Naive thymus-derived CD4-positive, alpha-beta T cell (primary cell): ENCODE measurements at regions not wholly inside any gene's neighbourhood (a gene's known extent, or its start where the extent isn't known, plus 50 kb on each side); places are given as distances from the start of the nearest gene placed in this dataset.

Source experiments
- ATAC-seq: fragments of 150-1000 bp; cut with Tn5 transposase; 2 replicates; pipeline ENCODE4 v1.10.0; 2021; ENCODE audit warnings: mild to moderate bottlenecking, moderate library complexity
- CTCF ChIA-PET: fragments of 350-600 bp; sonication (Branson Sonifier 250); formaldehyde crosslinking; loops from one replicate; lab custom pipeline; 2021; ENCODE audit warnings: antibody characterized with exemption; lab: Charles Lee
- POLR2A ChIA-PET: fragments of 350-600 bp; sonication (Branson Sonifier 250); formaldehyde crosslinking; loops from one replicate; lab custom pipeline; 2021; ENCODE audit warnings: antibody characterized with exemption, inconsistent platforms; lab: Charles Lee
- DNase-seq, 9 donors: peaks; one replicate each; pipeline versions ENCODE4 v3.0.0 to v3.0.0-alpha.2; 2020 to 2022; ENCODE audit warnings: mixed read lengths in 1 of 9
- H3K27ac ChIP-seq: one replicate; pipeline ENCODE4 v1.7.0; 2013; ENCODE audit warnings: mild to moderate bottlenecking, low read depth, low read length, moderate library complexity
- H3K27me3 ChIP-seq, 2 donors: one replicate each; pipeline ENCODE4 v1.7.0; 2013; ENCODE audit warnings: low read length in 2 of 2, mild to moderate bottlenecking in 2 of 2, moderate library complexity in 2 of 2; ENCODE audit not compliant: control insufficient read depth in 2 of 2, insufficient read depth in 2 of 2
- H3K36me3 ChIP-seq, 3 experiments: 1 replicate in 2 of 3; 2 replicates in 1 of 3; pipeline ENCODE4 v1.7.0; 2013; ENCODE audit warnings: low read length in 3 of 3, mild to moderate bottlenecking in 3 of 3, moderate library complexity in 1 of 3; ENCODE audit not compliant: insufficient read depth in 3 of 3, control insufficient read depth in 2 of 3
- H3K4me1 ChIP-seq, 2 donors: one replicate each; pipeline ENCODE4 v1.7.0; 2013; ENCODE audit warnings: low read length in 2 of 2, mild to moderate bottlenecking in 2 of 2, moderate library complexity in 1 of 2; ENCODE audit not compliant: control insufficient read depth in 2 of 2, insufficient read depth in 2 of 2
- H3K4me3 ChIP-seq: 2 replicates; pipeline ENCODE4 v1.7.0; 2013; ENCODE audit warnings: mild to moderate bottlenecking, low read length
- H3K9me3 ChIP-seq, 3 experiments: 1 replicate in 2 of 3; 2 replicates in 1 of 3; pipeline ENCODE4 v1.7.0; 2013; ENCODE audit warnings: low read length in 3 of 3; ENCODE audit not compliant: control insufficient read depth in 2 of 3
- H3K27ac Mint-ChIP-seq, 9 donors: one replicate each; pipeline ENCODE4 v1.8.0; 2020 to 2022; ENCODE audit warnings: mixed read lengths in 9 of 9, mild to moderate bottlenecking in 8 of 9, moderate library complexity in 5 of 9, inconsistent platforms in 2 of 9
- H3K27me3 Mint-ChIP-seq, 5 donors: one replicate each; pipeline ENCODE4 v1.8.0; 2021 to 2022; ENCODE audit warnings: mixed read lengths in 5 of 5, mild to moderate bottlenecking in 1 of 5
- H3K36me3 Mint-ChIP-seq, 5 donors: one replicate each; pipeline ENCODE4 v1.8.0; 2020 to 2022; ENCODE audit warnings: mixed read lengths in 5 of 5, mild to moderate bottlenecking in 3 of 5, inconsistent platforms in 1 of 5
- H3K4me1 Mint-ChIP-seq, 7 donors: one replicate each; pipeline ENCODE4 v1.8.0; 2020 to 2022; ENCODE audit warnings: mixed read lengths in 7 of 7, mild to moderate bottlenecking in 3 of 7, inconsistent platforms in 1 of 7
- H3K4me3 Mint-ChIP-seq, 10 donors: one replicate each; pipeline ENCODE4 v1.8.0; 2020 to 2022; ENCODE audit warnings: mild to moderate bottlenecking in 10 of 10, mixed read lengths in 10 of 10, moderate library complexity in 6 of 10, inconsistent platforms in 2 of 10
- H3K9me3 Mint-ChIP-seq, 11 donors: one replicate each; pipeline ENCODE4 v1.8.0; 2020 to 2022; ENCODE audit warnings: mixed read lengths in 11 of 11, mild to moderate bottlenecking in 4 of 11, inconsistent platforms in 1 of 11, moderate library complexity in 1 of 11
- intact Hi-C, 2 donors: fragments of 100-400 bp; cut with micrococcal nuclease; formaldehyde crosslinking; loops; one replicate each; pipeline ENCODE4 v1.15.1; 2023

- no peak overlapping the region for H3K4me3 ChIP-seq
- intact Hi-C loops = no loop called here
- H3K4me1 ChIP-seq = no peaks in the 10 kb centered on the region
- no peak for DNase-seq
- no peaks in the 10 kb centered on the region for H3K27me3 ChIP-seq
- Mint-ChIP-seq H3K4me3 (no peak overlapping the region), H3K36me3 (no peaks in the 10 kb centered on the region), H3K4me1 (no peaks in the 10 kb centered on the region), H3K9me3 (peaks cover 0 to 5% (median 0%) of the 10 kb centered on the region in 11 donors), H3K27ac (no peak overlapping the region), H3K27me3 (peaks cover 3 to 42% (median 25%) of the 10 kb centered on the region in 5 donors)
- H3K27ac ChIP-seq = no peak overlapping the region
- CTCF ChIA-PET = no interaction called here
- H3K9me3 ChIP-seq = no peaks in the 10 kb centered on the region
- no peak for ATAC-seq
- POLR2A ChIA-PET = no interaction called here
- H3K36me3 ChIP-seq = no peaks in the 10 kb centered on the region
These were observed 77.8 kb downstream of the RWDD3 start for GRCh38 chr1:95311762-95312161.

GRCh38 chr1:95312181-95312580, 78.2 kb downstream of the RWDD3 start:
- Mint-ChIP-seq H3K4me3 (no peak overlapping the region), H3K4me1 (no peaks in the 10 kb centered on the region), H3K9me3 (peaks cover 0 to 5% (median 0%) of the 10 kb centered on the region in 11 donors), H3K27me3 (peaks cover 3 to 40% (median 24%) of the 10 kb centered on the region in 5 donors), H3K27ac (no peak overlapping the region), H3K36me3 (no peaks in the 10 kb centered on the region)
- Histone ChIP-seq H3K4me3 (no peak overlapping the region), H3K36me3 (no peaks in the 10 kb centered on the region), H3K27me3 (no peaks in the 10 kb centered on the region), H3K27ac (no peak overlapping the region), H3K9me3 (no peaks in the 10 kb centered on the region), H3K4me1 (no peaks in the 10 kb centered on the region)
- no peak for ATAC-seq
- intact Hi-C loops = no loop called here
- no peak for DNase-seq
- ChIA-PET POLR2A (no interaction called here), CTCF (no interaction called here)

- Histone ChIP-seq H3K9me3 (no peaks in the 10 kb centered on the region), H3K27ac (no peak overlapping the region), H3K4me3 (no peak overlapping the region), H3K4me1 (no peaks in the 10 kb centered on the region), H3K27me3 (no peaks in the 10 kb centered on the region), H3K36me3 (no peaks in the 10 kb centered on the region)
- Mint-ChIP-seq H3K9me3 (peaks cover 0 to 5% (median 0%) of the 10 kb centered on the region in 11 donors), H3K36me3 (no peaks in the 10 kb centered on the region), H3K4me1 (no peaks in the 10 kb centered on the region), H3K4me3 (no peak overlapping the region), H3K27me3 (peaks cover 3 to 35% (median 13%) of the 10 kb centered on the region in 5 donors), H3K27ac (no peak overlapping the region)
- ChIA-PET POLR2A (no interaction called here), CTCF (no interaction called here)
- DNase-seq (no peak), ATAC-seq (no peak)
- intact Hi-C loops = no loop called here
These were observed 79.5 kb downstream of the RWDD3 start for GRCh38 chr1:95313527-95313926.

GRCh38 chr1:95321531-95321930, 87.5 kb downstream of the RWDD3 start:
- Histone ChIP-seq H3K9me3 (no peaks in the 10 kb centered on the region), H3K4me3 (no peak overlapping the region), H3K36me3 (no peaks in the 10 kb centered on the region), H3K27ac (no peak overlapping the region), H3K4me1 (no peaks in the 10 kb centered on the region), H3K27me3 (no peaks in the 10 kb centered on the region)
- intact Hi-C loops = no loop called here
- Mint-ChIP-seq H3K36me3 (no peaks in the 10 kb centered on the region), H3K27ac (no peak overlapping the region), H3K27me3 (peaks cover 3 to 35% (median 29%) of the 10 kb centered on the region in 5 donors), H3K9me3 (peaks cover 0 to 5% (median 0%) of the 10 kb centered on the region in 11 donors), H3K4me1 (no peaks in the 10 kb centered on the region), H3K4me3 (no peak overlapping the region)
- ATAC-seq (no peak), DNase-seq (no peak)
- ChIA-PET CTCF (no interaction called here), POLR2A (no interaction called here)

- no peak overlapping the region for H3K4me3 ChIP-seq
- ATAC-seq = no peak
- no peak for DNase-seq
- Mint-ChIP-seq H3K36me3 (no peaks in the 10 kb centered on the region), H3K27me3 (peaks cover 3 to 33% (median 23%) of the 10 kb centered on the region in 5 donors), H3K4me3 (no peak overlapping the region), H3K9me3 (peaks cover 0 to 1% (median 0%) of the 10 kb centered on the region in 11 donors), H3K4me1 (no peaks in the 10 kb centered on the region), H3K27ac (no peak overlapping the region)
- H3K4me1 ChIP-seq = no peaks in the 10 kb centered on the region
- no peaks in the 10 kb centered on the region for H3K27me3 ChIP-seq
- H3K27ac ChIP-seq = no peak overlapping the region
- H3K36me3 ChIP-seq = no peaks in the 10 kb centered on the region
- CTCF ChIA-PET = no interaction called here
- POLR2A ChIA-PET = no interaction called here
- intact Hi-C loops = no loop called here
- no peaks in the 10 kb centered on the region for H3K9me3 ChIP-seq
These were observed 89.1 kb downstream of the RWDD3 start for GRCh38 chr1:95323123-95323522.

- ChIA-PET POLR2A (no interaction called here), CTCF (no interaction called here)
- no peaks in the 10 kb centered on the region for H3K36me3 Mint-ChIP-seq
- no peak for ATAC-seq
- H3K36me3 ChIP-seq = no peaks in the 10 kb centered on the region
- H3K4me1 ChIP-seq = no peaks in the 10 kb centered on the region
- intact Hi-C loops = no loop called here
- H3K27ac Mint-ChIP-seq = no peak overlapping the region
- H3K4me3 ChIP-seq = no peak overlapping the region
- peaks cover 3 to 23% (median 12%) of the 10 kb centered on the region in 5 donors for H3K27me3 Mint-ChIP-seq
- H3K4me3 Mint-ChIP-seq = no peak overlapping the region
- no peak overlapping the region for H3K27ac ChIP-seq
- peaks cover 0 to 3% (median 0%) of the 10 kb centered on the region in 11 donors for H3K9me3 Mint-ChIP-seq
- no peaks in the 10 kb centered on the region for H3K27me3 ChIP-seq
- H3K9me3 ChIP-seq = no peaks in the 10 kb centered on the region
- no peaks in the 10 kb centered on the region for H3K4me1 Mint-ChIP-seq
- DNase-seq = no peak
These were observed 91.3 kb downstream of the RWDD3 start for GRCh38 chr1:95325349-95325748.

GRCh38 chr1:95326023-95326422, 92.0 kb downstream of the RWDD3 start:
- H3K4me1 Mint-ChIP-seq = no peaks in the 10 kb centered on the region
- no peak overlapping the region for H3K27ac Mint-ChIP-seq
- POLR2A ChIA-PET = no interaction called here
- Histone ChIP-seq H3K4me1 (no peaks in the 10 kb centered on the region), H3K9me3 (no peaks in the 10 kb centered on the region), H3K36me3 (no peaks in the 10 kb centered on the region), H3K4me3 (no peak overlapping the region), H3K27me3 (no peaks in the 10 kb centered on the region), H3K27ac (no peak overlapping the region)
- intact Hi-C loops = no loop called here
- no peaks in the 10 kb centered on the region for H3K36me3 Mint-ChIP-seq
- H3K27me3 Mint-ChIP-seq = peaks cover 3 to 23% (median 12%) of the 10 kb centered on the region in 5 donors
- CTCF ChIA-PET = no interaction called here
- DNase-seq (no peak), ATAC-seq (no peak)
- no peak overlapping the region for H3K4me3 Mint-ChIP-seq
- H3K9me3 Mint-ChIP-seq = peaks cover 0 to 6% (median 0%) of the 10 kb centered on the region in 11 donors
